DOHH2 (cell line): ENCODE measurements at regions not wholly inside any gene's neighbourhood (a gene's known extent, or its start where the extent isn't known, plus 50 kb on each side); places are given as distances from the start of the nearest gene placed in this dataset.

ENCODE experiments used
- H3F3A ChIP-seq: fragments of 200-600 bp; sonication (generic), shearing (Covaris generic); 2 replicates; pipeline ENCODE4 v1.6.0; 2016; ENCODE audit warnings: antibody characterized with exemption, mild to moderate bottlenecking; ENCODE audit not compliant: control insufficient read depth, insufficient read depth
- H3K27ac ChIP-seq: fragments of 200-600 bp; sonication (generic); 2 replicates; pipeline ENCODE4 v1.5.1; 2014; ENCODE audit warnings: low read depth, mild to moderate bottlenecking, low read length, moderate library complexity
- H3K27me3 ChIP-seq: fragments of 200-600 bp; sonication (generic); 2 replicates; pipeline ENCODE4 v1.6.1; 2014; ENCODE audit warnings: mild to moderate bottlenecking, low read length, mixed read lengths; ENCODE audit not compliant: control insufficient read depth
- H3K36me3 ChIP-seq: fragments of 200-600 bp; sonication (generic); 2 replicates; pipeline ENCODE4 v1.6.1; 2014; ENCODE audit warnings: mild to moderate bottlenecking, low read length, moderate library complexity, mixed read lengths; ENCODE audit not compliant: control insufficient read depth
- H3K4me1 ChIP-seq: fragments of 200-600 bp; sonication (generic); 2 replicates; pipeline ENCODE4 v1.6.1; 2014; ENCODE audit warnings: mild to moderate bottlenecking, low read length, mixed read lengths; ENCODE audit not compliant: control insufficient read depth
- H3K4me2 ChIP-seq: fragments of 200-600 bp; sonication (generic); 2 replicates; pipeline ENCODE4 v1.6.0; 2014; ENCODE audit warnings: mild to moderate bottlenecking, low read length, moderate library complexity
- H3K4me3 ChIP-seq: fragments of 200-600 bp; sonication (generic); 2 replicates; pipeline ENCODE4 v1.5.1; 2014; ENCODE audit warnings: mild to moderate bottlenecking, low read length, mixed read lengths
- H3K79me2 ChIP-seq: fragments of 200-600 bp; sonication (generic); 2 replicates; pipeline ENCODE4 v1.6.1; 2014; ENCODE audit warnings: mild to moderate bottlenecking, low read length, mixed read lengths; ENCODE audit not compliant: control insufficient read depth
- H3K9me2 ChIP-seq: fragments of 200-600 bp; sonication (generic); replicated peaks from 2 replicates; pipeline ENCODE4 v1.6.1; 2014; ENCODE audit warnings: mild to moderate bottlenecking, low read length, mixed read lengths; ENCODE audit not compliant: control insufficient read depth
- H3K9me3 ChIP-seq: fragments of 200-600 bp; sonication (generic); 2 replicates; pipeline ENCODE4 v1.6.1; 2014; ENCODE audit warnings: antibody characterized with exemption, low read length, mixed read lengths; ENCODE audit not compliant: control insufficient read depth, insufficient read depth
- H4K20me1 ChIP-seq: fragments of 200-600 bp; sonication (generic); 2 replicates; pipeline ENCODE4 v1.6.0; 2014; ENCODE audit warnings: low read depth, mild to moderate bottlenecking, antibody characterized with exemption, low read length, moderate library complexity; ENCODE audit not compliant: control insufficient read depth, insufficient read depth
- EZH2phosphoT487 ChIP-seq: fragments of 200-600 bp; sonication (generic); IDR thresholded peaks from 2 replicates; pipeline ENCODE4 v1.6.1; 2017; ENCODE audit warnings: borderline replicate concordance, mild to moderate bottlenecking, antibody characterized with exemption, low read length, moderate library complexity, mixed read lengths
- TF ChIP-seq, protein P1 (sequence below): fragments of 200-600 bp; sonication (generic); IDR thresholded peaks from one replicate; pipeline ENCODE4 v1.5.1; 2014; ENCODE audit warnings: antibody characterized with exemption, mild to moderate bottlenecking, low read depth, low read length; ENCODE audit not compliant: poor library complexity, severe bottlenecking

DNA sequence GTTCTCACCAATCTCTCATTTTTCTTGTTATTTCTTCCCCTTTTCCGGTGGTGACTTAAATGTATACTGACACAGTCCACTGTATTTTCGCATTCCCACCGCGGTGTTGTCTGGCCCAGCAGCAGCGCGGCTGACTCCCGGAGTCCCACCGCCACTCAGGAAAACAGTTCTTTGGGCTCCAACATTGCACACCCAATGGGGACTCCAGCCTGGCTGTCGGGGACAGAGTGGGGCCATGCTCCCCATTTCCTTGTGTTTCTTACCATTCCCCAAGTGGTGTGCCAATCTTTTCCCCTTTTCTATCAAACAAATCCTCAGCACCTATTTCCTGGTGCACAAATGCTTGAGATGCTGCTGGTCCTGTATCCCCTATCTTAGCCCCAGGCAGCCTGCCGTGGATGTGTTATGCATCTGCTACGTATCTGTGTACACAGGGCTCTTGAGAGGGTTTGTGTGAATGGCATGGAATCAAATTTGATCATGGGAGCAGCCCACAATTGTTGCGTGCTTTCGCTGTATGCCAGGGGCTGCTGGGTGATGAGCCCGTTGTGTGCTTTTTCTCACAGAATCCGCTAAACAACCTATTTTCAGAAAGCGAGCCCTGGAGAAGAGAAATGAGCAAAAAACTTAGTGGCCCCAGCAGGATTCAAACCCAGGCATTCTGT lies 219.1 kb upstream of the RGMA start:
- H3K36me3 ChIP-seq: no peaks in the 10 kb centered on the region
- H3K4me2 ChIP-seq: no peak overlapping the region
- H3K4me3 ChIP-seq: no peak overlapping the region
- TF ChIP-seq EZH2phosphoT487: no peak
- TF ChIP-seq, protein P1, sequence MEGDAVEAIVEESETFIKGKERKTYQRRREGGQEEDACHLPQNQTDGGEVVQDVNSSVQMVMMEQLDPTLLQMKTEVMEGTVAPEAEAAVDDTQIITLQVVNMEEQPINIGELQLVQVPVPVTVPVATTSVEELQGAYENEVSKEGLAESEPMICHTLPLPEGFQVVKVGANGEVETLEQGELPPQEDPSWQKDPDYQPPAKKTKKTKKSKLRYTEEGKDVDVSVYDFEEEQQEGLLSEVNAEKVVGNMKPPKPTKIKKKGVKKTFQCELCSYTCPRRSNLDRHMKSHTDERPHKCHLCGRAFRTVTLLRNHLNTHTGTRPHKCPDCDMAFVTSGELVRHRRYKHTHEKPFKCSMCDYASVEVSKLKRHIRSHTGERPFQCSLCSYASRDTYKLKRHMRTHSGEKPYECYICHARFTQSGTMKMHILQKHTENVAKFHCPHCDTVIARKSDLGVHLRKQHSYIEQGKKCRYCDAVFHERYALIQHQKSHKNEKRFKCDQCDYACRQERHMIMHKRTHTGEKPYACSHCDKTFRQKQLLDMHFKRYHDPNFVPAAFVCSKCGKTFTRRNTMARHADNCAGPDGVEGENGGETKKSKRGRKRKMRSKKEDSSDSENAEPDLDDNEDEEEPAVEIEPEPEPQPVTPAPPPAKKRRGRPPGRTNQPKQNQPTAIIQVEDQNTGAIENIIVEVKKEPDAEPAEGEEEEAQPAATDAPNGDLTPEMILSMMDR: no peak
- H4K20me1 ChIP-seq: no peaks in the 10 kb centered on the region
- no peaks in the 10 kb centered on the region for H3K9me2 ChIP-seq
- H3K79me2 ChIP-seq: no peaks in the 10 kb centered on the region
- no peak overlapping the region for H3K27ac ChIP-seq
- no peaks in the 10 kb centered on the region for H3K9me3 ChIP-seq
- H3K27me3 ChIP-seq: no peaks in the 10 kb centered on the region
- no peaks in the 10 kb centered on the region for H3F3A ChIP-seq
- no peaks in the 10 kb centered on the region for H3K4me1 ChIP-seq

DNA sequence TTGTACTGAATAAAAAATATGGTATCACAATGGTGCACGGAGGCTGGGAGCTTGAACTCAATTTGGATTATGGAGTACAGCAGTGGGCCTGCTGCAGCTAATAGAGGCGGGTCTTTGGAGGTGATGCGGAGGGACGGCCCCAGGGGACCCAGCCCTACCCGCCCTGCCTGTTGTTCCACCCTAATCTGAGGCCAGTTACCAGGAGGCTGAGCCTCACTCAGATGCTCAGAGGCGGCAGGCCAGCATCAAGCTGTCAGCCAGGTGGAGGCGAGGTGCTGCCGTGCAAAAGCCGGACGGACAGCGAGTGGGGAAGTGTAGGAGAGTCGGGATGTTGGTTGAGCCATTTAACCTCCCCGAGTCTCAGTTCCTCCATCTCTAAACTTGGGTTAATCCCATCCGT lies 218.5 kb upstream of the RGMA start:
- Histone ChIP-seq H3K79me2 (no peaks in the 10 kb centered on the region), H3K4me2 (no peak overlapping the region), H3K4me3 (no peak overlapping the region), H3F3A (no peaks in the 10 kb centered on the region), H3K9me3 (no peaks in the 10 kb centered on the region), H3K4me1 (no peaks in the 10 kb centered on the region), H3K27me3 (no peaks in the 10 kb centered on the region), H3K9me2 (no peaks in the 10 kb centered on the region), H3K36me3 (no peaks in the 10 kb centered on the region), H3K27ac (no peak overlapping the region), H4K20me1 (no peaks in the 10 kb centered on the region)
- TF ChIP-seq, protein P1: no peak
- TF ChIP-seq EZH2phosphoT487: no peak

DNA sequence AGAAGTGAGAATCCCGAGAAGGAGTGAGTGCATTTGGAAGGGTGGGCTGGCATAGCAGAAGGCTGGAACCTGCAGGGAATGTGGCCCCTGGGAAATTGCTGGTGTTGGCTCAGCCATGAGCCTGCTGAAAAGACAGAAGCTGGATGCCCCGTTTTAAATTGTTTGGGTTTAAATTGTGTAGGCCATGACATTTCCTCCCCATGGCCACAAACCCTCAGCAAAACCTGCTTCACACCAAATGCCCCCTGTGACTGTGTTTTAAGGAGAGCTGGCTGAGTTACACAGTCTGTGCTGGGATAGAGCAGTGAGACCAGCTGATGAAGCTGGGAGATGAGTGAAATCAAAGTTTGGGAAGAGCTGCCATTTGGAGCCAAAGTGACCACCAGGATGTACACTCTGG lies 216.3 kb upstream of the RGMA start:
- Histone ChIP-seq H3K79me2 (no peaks in the 10 kb centered on the region), H3K4me3 (no peak overlapping the region), H4K20me1 (no peaks in the 10 kb centered on the region), H3K9me2 (no peaks in the 10 kb centered on the region), H3K4me1 (no peaks in the 10 kb centered on the region), H3K9me3 (no peaks in the 10 kb centered on the region), H3K27me3 (no peaks in the 10 kb centered on the region), H3K27ac (no peak overlapping the region), H3K36me3 (no peaks in the 10 kb centered on the region), H3K4me2 (no peak overlapping the region), H3F3A (no peaks in the 10 kb centered on the region)
- no peak for TF ChIP-seq EZH2phosphoT487
- TF ChIP-seq, protein P1: no peak
